Tibial nerve (tissue), 4 donors: ENCODE measurements at regions not wholly inside any gene's neighbourhood (a gene's known extent, or its start where the extent isn't known, plus 50 kb on each side); places are given as distances from the start of the nearest gene placed in this dataset.

Source experiments
- DNase-seq, 2 donors: peaks; one replicate each; pipeline ENCODE4 v3.0.0-alpha.2; 2019; ENCODE audit warnings: low spot score in 2 of 2
- H3K27ac ChIP-seq, 4 donors: fragments of 200-600 bp; sonication (generic) in 3 of 4; one replicate each; pipeline ENCODE4 v1.5.1; 2017 to 2019; ENCODE audit warnings: mild to moderate bottlenecking in 1 of 4
- H3K27me3 ChIP-seq, 2 donors: fragments of 200-600 bp; sonication (generic) in 1 of 2; one replicate each; pipeline versions ENCODE4 v1.5.1 to v1.6.0; 2017 to 2019
- H3K36me3 ChIP-seq, 3 donors: fragments of 200-600 bp; sonication (generic); one replicate each; pipeline ENCODE4 v1.5.1; 2018 to 2019
- H3K4me1 ChIP-seq, 4 donors: fragments of 200-600 bp; sonication (generic) in 3 of 4; one replicate each; pipeline ENCODE4 v1.5.1; 2017 to 2019
- H3K4me3 ChIP-seq, 4 donors: fragments of 200-600 bp; sonication (generic) in 3 of 4; one replicate each; pipeline ENCODE4 v1.5.1; 2017 to 2019; ENCODE audit warnings: mild to moderate bottlenecking in 1 of 4, moderate library complexity in 1 of 4
- H3K9me3 ChIP-seq, 4 donors: fragments of 200-600 bp; sonication (generic) in 3 of 4; one replicate each; pipeline ENCODE4 v1.5.1; 2017 to 2019
- EP300 ChIP-seq, 2 donors: sonication (generic); formaldehyde crosslinking; IDR thresholded peaks; one replicate each; pipeline ENCODE4 v1.6.1; 2017; ENCODE audit warnings: antibody characterized with exemption in 2 of 2, mild to moderate bottlenecking in 1 of 2
- POLR2A ChIP-seq, 2 donors: fragments of 450-650 bp; IDR thresholded peaks; one replicate each; pipeline ENCODE4 v1.6.1; 2017; ENCODE audit warnings: antibody characterized with exemption in 2 of 2, mild to moderate bottlenecking in 2 of 2, moderate library complexity in 2 of 2
- WGBS, 2 donors: methylation state at CpG; one replicate each; pipeline ENCODE4 v1.1.5; 2018; 5-methylcytosine and 5-hydroxymethylcytosine counted together
- TF ChIP-seq, protein P1 (sequence below), 5 experiments: fragments of 200-600 bp in 3 of 5; fragments of 450-650 bp in 2 of 5; sonication (generic) in 3 of 5; IDR thresholded peaks; one replicate each; pipeline ENCODE4 v1.5.1; 2016 to 2019; ENCODE audit warnings: antibody characterized with exemption in 5 of 5, mild to moderate bottlenecking in 3 of 5, moderate library complexity in 2 of 5

DNA sequence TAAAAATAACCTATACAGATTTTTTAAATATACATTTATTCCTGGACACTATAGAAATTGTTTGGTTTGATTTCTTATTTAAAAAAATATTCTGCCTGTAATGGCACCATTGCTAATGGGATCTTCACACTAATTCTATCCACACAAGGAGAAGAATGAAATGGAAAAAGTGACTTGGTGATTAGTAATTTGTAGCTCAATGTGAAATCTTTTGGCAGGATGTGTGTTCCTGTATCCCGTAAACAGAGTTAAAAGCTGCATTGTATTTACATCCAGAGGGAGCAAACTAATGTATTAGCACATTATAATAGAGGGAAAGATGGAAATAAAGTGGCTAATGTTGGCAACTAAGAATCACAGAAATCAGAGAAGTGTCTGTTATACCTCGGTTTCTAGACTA is 1455.3 kb upstream of the FLRT2 start:
- no peak for DNase-seq
- no peaks in the 10 kb centered on the region for H3K27me3 ChIP-seq
- TF ChIP-seq EP300 (IDR thresholded peaks at IDR 0.05) (no peak), POLR2A (IDR thresholded peaks at IDR 0.05) (no peak)
- TF ChIP-seq, protein P1, sequence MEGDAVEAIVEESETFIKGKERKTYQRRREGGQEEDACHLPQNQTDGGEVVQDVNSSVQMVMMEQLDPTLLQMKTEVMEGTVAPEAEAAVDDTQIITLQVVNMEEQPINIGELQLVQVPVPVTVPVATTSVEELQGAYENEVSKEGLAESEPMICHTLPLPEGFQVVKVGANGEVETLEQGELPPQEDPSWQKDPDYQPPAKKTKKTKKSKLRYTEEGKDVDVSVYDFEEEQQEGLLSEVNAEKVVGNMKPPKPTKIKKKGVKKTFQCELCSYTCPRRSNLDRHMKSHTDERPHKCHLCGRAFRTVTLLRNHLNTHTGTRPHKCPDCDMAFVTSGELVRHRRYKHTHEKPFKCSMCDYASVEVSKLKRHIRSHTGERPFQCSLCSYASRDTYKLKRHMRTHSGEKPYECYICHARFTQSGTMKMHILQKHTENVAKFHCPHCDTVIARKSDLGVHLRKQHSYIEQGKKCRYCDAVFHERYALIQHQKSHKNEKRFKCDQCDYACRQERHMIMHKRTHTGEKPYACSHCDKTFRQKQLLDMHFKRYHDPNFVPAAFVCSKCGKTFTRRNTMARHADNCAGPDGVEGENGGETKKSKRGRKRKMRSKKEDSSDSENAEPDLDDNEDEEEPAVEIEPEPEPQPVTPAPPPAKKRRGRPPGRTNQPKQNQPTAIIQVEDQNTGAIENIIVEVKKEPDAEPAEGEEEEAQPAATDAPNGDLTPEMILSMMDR (IDR thresholded peaks at IDR 0.05): no peak
- no peak overlapping the region for H3K27ac ChIP-seq
- 37 to 52% methylated on average over 2 of the region's 2 CpGs for WGBS, 2 donors
- H3K4me1 ChIP-seq: no peaks in the 10 kb centered on the region
- no peak overlapping the region for H3K4me3 ChIP-seq
- no peaks in the 10 kb centered on the region for H3K9me3 ChIP-seq
- H3K36me3 ChIP-seq: no peaks in the 10 kb centered on the region

DNA sequence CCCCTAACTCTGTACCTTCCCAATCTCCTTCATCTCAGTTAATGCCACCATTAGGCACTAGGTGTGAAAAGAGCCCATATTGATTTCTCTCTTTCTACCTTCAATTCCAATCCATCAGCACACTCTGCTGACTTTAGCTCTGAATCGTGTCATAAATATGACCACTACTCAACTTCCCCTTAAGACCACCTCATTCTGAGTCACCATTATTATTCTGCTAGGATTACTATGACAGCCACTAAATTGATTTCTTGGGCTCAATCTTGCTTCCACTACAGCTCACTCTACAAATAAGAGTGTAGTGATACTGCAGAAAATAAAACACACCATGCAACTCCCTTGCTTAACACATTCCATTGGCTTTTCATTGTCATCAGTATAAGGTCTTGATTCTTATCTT is 1449.0 kb upstream of the FLRT2 start:
- no peak overlapping the region for H3K4me3 ChIP-seq
- 94 to 100% methylated on average over 1 of the region's 1 CpG for WGBS, 2 donors
- no peak for TF ChIP-seq POLR2A (IDR thresholded peaks at IDR 0.05)
- TF ChIP-seq EP300 (IDR thresholded peaks at IDR 0.05): no peak
- TF ChIP-seq, protein P1 (IDR thresholded peaks at IDR 0.05): no peak
- H3K36me3 ChIP-seq: no peaks in the 10 kb centered on the region
- H3K9me3 ChIP-seq: no peaks in the 10 kb centered on the region
- no peak for DNase-seq
- H3K27me3 ChIP-seq: no peaks in the 10 kb centered on the region
- peaks cover 0 to 11% (median 1%) of the 10 kb centered on the region in 4 donors for H3K4me1 ChIP-seq
- no peak overlapping the region for H3K27ac ChIP-seq

DNA sequence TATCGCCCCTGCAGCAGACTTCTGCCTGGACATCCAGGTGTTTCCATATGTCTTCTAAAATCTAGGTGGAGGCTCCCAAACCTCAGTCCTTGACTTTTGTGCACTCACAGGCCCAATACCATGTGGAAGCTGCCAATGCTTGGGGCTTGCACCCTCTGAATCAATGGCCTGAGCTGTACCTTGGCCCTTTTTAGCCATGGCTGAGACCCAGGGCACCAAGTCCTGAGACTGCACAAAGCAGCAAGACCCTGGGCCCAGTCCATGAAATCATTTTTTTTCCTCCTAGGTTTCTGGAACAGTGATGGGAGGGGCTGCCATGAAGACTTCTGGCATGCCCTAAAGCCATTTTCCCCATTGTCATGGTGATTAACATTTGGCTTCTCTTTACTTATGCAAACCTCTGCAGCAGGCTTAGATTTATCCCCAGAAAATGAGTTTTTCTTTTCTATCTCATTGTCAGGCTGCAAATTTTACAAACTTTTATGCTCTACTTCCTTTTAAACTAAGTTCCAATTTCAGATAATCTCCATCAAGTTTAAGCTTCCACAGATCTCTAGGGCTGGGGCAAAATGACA is 1445.8 kb upstream of the FLRT2 start:
- H3K27ac ChIP-seq: no peak overlapping the region

DNA sequence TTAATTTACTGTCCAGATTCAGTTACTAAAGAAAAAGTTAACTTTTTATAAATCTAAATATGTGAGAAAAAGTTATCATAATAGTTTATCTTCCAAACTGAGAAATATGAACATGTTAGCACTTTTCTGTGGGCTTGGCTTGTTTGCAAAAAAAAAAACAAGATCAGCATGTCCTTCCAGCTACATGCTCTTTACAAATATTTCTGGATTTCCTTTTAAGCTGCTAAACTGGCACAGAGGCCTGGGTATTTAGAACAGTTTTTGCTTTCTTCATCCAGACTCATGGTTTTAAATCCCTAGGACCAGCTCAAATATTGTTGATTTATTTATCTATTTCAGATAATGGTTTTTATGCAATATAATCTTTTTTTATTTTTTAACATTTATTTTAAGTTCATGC is 1444.5 kb upstream of the FLRT2 start:
- H3K27me3 ChIP-seq: no peaks in the 10 kb centered on the region

More for the DNA sequence above, 1445.8 kb upstream of the FLRT2 start:
- no peak for DNase-seq
- no peaks in the 10 kb centered on the region for H3K9me3 ChIP-seq
- H3K27me3 ChIP-seq: no peaks in the 10 kb centered on the region
- H3K4me1 ChIP-seq: peaks cover 0 to 27% (median 1%) of the 10 kb centered on the region in 4 donors
- H3K4me3 ChIP-seq: no peak overlapping the region
- TF ChIP-seq, protein P1 (IDR thresholded peaks at IDR 0.05): no peak
- TF ChIP-seq EP300 (IDR thresholded peaks at IDR 0.05) (no peak), POLR2A (IDR thresholded peaks at IDR 0.05) (no peak)
- 100% methylated on average over 1 of the region's 1 CpG for WGBS, 2 donors
- H3K36me3 ChIP-seq: no peaks in the 10 kb centered on the region

DNA sequence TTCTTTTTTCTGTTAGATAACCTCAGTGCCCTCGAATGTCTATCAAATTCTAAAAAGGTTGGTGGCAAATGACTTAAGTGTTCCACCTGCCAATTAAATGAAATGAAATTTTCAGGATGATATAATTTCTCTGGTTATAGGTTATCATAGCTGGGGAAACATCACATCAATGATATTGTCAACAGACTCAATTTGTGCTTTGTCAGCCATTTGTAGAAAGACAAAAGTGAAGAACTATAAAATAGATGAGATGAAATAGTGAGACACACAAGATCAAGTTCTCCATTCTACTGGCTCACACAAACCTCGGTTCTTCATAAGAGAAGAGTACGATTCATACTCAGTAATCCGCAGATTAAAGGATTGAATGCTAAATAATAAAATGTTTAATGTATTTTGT is 1443.2 kb upstream of the FLRT2 start:
- Histone ChIP-seq H3K27me3 (no peaks in the 10 kb centered on the region), H3K27ac (no peak overlapping the region), H3K36me3 (no peaks in the 10 kb centered on the region), H3K9me3 (no peaks in the 10 kb centered on the region), H3K4me3 (no peak overlapping the region), H3K4me1 (peaks cover 0 to 36% (median 1%) of the 10 kb centered on the region in 4 donors)
- no peak for DNase-seq
- TF ChIP-seq EP300 (IDR thresholded peaks at IDR 0.05): no peak
- TF ChIP-seq POLR2A (IDR thresholded peaks at IDR 0.05): no peak
- TF ChIP-seq, protein P1 (IDR thresholded peaks at IDR 0.05): no peak
- WGBS, 2 donors: 94 to 95% methylated on average over 4 of the region's 4 CpGs

More for the DNA sequence above, 1444.5 kb upstream of the FLRT2 start:
- H3K4me3 ChIP-seq: no peak overlapping the region
- peaks cover 0 to 28% (median 1%) of the 10 kb centered on the region in 4 donors for H3K4me1 ChIP-seq
- no peaks in the 10 kb centered on the region for H3K36me3 ChIP-seq
- TF ChIP-seq, protein P1 (IDR thresholded peaks at IDR 0.05): no peak
- TF ChIP-seq POLR2A (IDR thresholded peaks at IDR 0.05) (no peak), EP300 (IDR thresholded peaks at IDR 0.05) (peak in 1 of 2 donors; percentile 35)
- no peak for DNase-seq
- H3K9me3 ChIP-seq: no peaks in the 10 kb centered on the region
- peak overlapping the region in 1 of 4 donors; percentile 28 for H3K27ac ChIP-seq
